Endothelial cell of umbilical vein (primary cell): ENCODE measurements at regions not wholly inside any gene's neighbourhood (a gene's known extent, or its start where the extent isn't known, plus 50 kb on each side); places are given as distances from the start of the nearest gene placed in this dataset.

Experiments used
- EZH2 ChIP-seq: IDR thresholded peaks from 2 replicates; pipeline ENCODE4 v1.6.1; 2012; ENCODE audit warnings: borderline replicate concordance, low read depth, mild to moderate bottlenecking, moderate library complexity, low read length, inconsistent platforms; ENCODE audit not compliant: severe bottlenecking
- FOS ChIP-seq: IDR thresholded peaks from 2 replicates; pipeline ENCODE4 v1.6.1; 2011; ENCODE audit warnings: mild to moderate bottlenecking, low read length, moderate library complexity, borderline replicate concordance; ENCODE audit not compliant: insufficient read depth
- GATA2 ChIP-seq: IDR thresholded peaks from 2 replicates; pipeline ENCODE4 v1.7.0; 2011; ENCODE audit warnings: low read depth, mild to moderate bottlenecking, moderate library complexity, mixed read lengths, low read length; ENCODE audit not compliant: insufficient read length, insufficient read depth
- JUN ChIP-seq: IDR thresholded peaks from 2 replicates; pipeline ENCODE4 v1.6.1; 2011; ENCODE audit warnings: borderline replicate concordance, low read depth; ENCODE audit not compliant: insufficient read length, insufficient read depth
- POLR2A ChIP-seq: IDR thresholded peaks from 2 replicates; pipeline ENCODE4 v1.6.1; 2012; ENCODE audit warnings: low read depth, mild to moderate bottlenecking, control low read depth, low read length
- POLR2AphosphoS5 ChIP-seq: IDR thresholded peaks from 2 replicates; pipeline ENCODE4 v1.6.1; 2012; ENCODE audit warnings: low read depth, mild to moderate bottlenecking, control low read depth, low read length, moderate library complexity; ENCODE audit not compliant: insufficient read depth
- TF ChIP-seq, protein P1 (sequence below), 2 donors: IDR thresholded peaks; 1 replicate in 1 of 2; 2 replicates in 1 of 2; pipeline ENCODE4 v1.5.1; 2011; ENCODE audit warnings: low read length in 2 of 2, mild to moderate bottlenecking in 2 of 2, moderate library complexity in 2 of 2, control low read depth in 1 of 2, inconsistent platforms in 1 of 2, low read depth in 1 of 2; ENCODE audit not compliant: insufficient read depth in 1 of 2; ENCODE audit errors: extremely low read depth in 1 of 2
- TF ChIP-seq, protein P2 (sequence below): IDR thresholded peaks from 2 replicates; pipeline ENCODE4 v1.6.1; 2011; ENCODE audit not compliant: insufficient read depth, insufficient read length

DNA sequence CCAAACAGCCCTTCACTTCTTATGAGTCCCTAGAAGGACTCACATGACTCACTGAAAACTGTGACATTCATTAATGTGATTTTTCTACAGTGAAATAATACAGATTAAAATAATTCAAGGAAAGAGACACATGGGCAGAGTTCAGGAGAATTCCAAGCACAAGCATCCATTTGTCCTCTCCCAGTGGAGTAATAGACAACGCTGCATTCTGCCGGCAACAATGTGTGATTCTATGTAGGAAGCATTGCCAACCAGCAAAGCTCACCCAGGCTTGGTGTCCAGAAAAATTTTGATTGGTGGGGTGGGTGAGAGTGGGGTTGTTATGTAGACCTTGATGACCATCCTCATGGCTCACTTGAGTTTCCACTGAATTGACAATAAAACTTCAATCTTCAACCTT, 123.9 kb downstream of the VPREB1 start:
- TF ChIP-seq, protein P1, sequence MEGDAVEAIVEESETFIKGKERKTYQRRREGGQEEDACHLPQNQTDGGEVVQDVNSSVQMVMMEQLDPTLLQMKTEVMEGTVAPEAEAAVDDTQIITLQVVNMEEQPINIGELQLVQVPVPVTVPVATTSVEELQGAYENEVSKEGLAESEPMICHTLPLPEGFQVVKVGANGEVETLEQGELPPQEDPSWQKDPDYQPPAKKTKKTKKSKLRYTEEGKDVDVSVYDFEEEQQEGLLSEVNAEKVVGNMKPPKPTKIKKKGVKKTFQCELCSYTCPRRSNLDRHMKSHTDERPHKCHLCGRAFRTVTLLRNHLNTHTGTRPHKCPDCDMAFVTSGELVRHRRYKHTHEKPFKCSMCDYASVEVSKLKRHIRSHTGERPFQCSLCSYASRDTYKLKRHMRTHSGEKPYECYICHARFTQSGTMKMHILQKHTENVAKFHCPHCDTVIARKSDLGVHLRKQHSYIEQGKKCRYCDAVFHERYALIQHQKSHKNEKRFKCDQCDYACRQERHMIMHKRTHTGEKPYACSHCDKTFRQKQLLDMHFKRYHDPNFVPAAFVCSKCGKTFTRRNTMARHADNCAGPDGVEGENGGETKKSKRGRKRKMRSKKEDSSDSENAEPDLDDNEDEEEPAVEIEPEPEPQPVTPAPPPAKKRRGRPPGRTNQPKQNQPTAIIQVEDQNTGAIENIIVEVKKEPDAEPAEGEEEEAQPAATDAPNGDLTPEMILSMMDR (IDR thresholded peaks at IDR 0.05; ENCODE audit: extremely low read depth in 1 of 2, insufficient read depth in 1 of 2, low read depth in 1 of 2, low read length in 2 of 2), result no peak
- TF ChIP-seq EZH2 (no peak), POLR2A (no peak), POLR2AphosphoS5 (no peak), JUN (no peak), GATA2 (no peak), FOS (no peak)
- TF ChIP-seq, protein P2, sequence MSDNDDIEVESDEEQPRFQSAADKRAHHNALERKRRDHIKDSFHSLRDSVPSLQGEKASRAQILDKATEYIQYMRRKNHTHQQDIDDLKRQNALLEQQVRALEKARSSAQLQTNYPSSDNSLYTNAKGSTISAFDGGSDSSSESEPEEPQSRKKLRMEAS, result no peak
